ENCODE measurements at regions not wholly inside any gene's neighbourhood (a gene's known extent, or its start where the extent isn't known, plus 50 kb on each side); places are given as distances from the start of the nearest gene placed in this dataset.

DNA sequence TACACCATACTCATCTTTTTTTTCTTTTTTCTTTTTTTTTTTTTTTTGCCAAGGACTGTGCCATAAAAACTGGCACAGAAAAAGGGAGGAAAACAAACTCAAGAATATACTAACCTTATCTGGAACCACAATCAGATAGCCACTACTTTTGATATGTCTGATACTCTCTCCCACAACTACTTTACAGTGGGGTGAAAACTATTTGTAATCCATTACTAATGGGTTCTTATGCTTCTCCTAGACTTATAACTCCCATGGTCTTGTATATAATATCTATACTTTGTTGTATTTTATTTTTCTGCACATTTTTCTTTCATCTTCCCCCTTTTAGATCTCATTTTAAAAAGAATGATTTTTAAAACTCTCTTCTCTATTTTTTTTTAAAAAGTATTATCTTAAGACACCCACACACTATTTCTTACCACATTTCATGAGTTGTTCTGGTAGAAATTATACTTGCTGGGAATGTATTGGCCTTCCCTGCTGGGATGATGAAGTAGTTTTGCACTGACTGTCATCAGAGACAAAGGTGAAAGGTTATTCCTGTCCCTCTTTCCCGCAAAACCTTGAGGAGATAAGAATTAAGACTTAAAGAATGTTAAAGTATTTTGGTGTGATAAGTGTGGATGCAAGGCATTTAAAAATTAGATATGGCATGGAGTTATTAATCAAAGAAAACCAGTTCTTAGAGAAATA lies 146.7 kb upstream of the KLF12 start:
- intact Hi-C loops (cut with DNase I): loop anchor here in 1 of 2 donors (10.0 kb wide), 1 partner anchor 526 kb away; no protein-coding TSS in a partner anchor
- no peak for DNase-seq

GRCh38 chr13:74280093-74280794 lies 146.0 kb upstream of the KLF12 start:
- no peaks in the 10 kb centered on the region for H3K36me3 ChIP-seq (ENCODE audit: control insufficient read depth in 1 of 2, insufficient read depth in 2 of 2, low read length in 1 of 2)
- intact Hi-C loops (cut with DNase I): loop anchor here in 1 of 2 donors (10.0 kb wide), 1 partner anchor 525 kb away; no protein-coding TSS in a partner anchor
- no peak overlapping the region for H3K4me3 ChIP-seq (ENCODE audit: low read length in 2 of 2)
- ATAC-seq (ENCODE audit: low FRiP score) (no peak), DNase-seq (no peak)
- H3K27me3 ChIP-seq (ENCODE audit: control insufficient read depth in 1 of 2, insufficient read depth in 2 of 2, low read length in 1 of 2): no peaks in the 10 kb centered on the region
- H3K9me3 ChIP-seq (ENCODE audit: control insufficient read depth, low read length): no peaks in the 10 kb centered on the region
- 93 to 96% methylated on average over 3 of the region's 3 CpGs for WGBS, 2 donors
- H3K27ac ChIP-seq (ENCODE audit: low read depth in 1 of 2, low read length in 2 of 2): no peak overlapping the region
- no peaks in the 10 kb centered on the region for H3K4me1 ChIP-seq (ENCODE audit: control insufficient read depth in 1 of 2, insufficient read depth in 2 of 2, low read length in 2 of 2)

More for the DNA sequence above, 146.7 kb upstream of the KLF12 start:
- WGBS, 2 donors: 66% methylated on average over 1 of the region's 1 CpG
- Histone ChIP-seq H3K4me1 (ENCODE audit: control insufficient read depth in 1 of 2, insufficient read depth in 2 of 2, low read length in 2 of 2) (no peaks in the 10 kb centered on the region), H3K27ac (ENCODE audit: low read depth in 1 of 2, low read length in 2 of 2) (no peak overlapping the region), H3K4me3 (ENCODE audit: low read length in 2 of 2) (no peak overlapping the region), H3K27me3 (ENCODE audit: control insufficient read depth in 1 of 2, insufficient read depth in 2 of 2, low read length in 1 of 2) (no peaks in the 10 kb centered on the region), H3K36me3 (ENCODE audit: control insufficient read depth in 1 of 2, insufficient read depth in 2 of 2, low read length in 1 of 2) (no peaks in the 10 kb centered on the region), H3K9me3 (ENCODE audit: control insufficient read depth, low read length) (no peaks in the 10 kb centered on the region)
- ATAC-seq (ENCODE audit: low FRiP score): no peak

GRCh38 chr13:74278901-74279300 lies 144.7 kb upstream of the KLF12 start:
- no peak for ATAC-seq (ENCODE audit: low FRiP score)
- no peak for DNase-seq
- Histone ChIP-seq H3K36me3 (ENCODE audit: control insufficient read depth in 1 of 2, insufficient read depth in 2 of 2, low read length in 1 of 2) (no peaks in the 10 kb centered on the region), H3K4me1 (ENCODE audit: control insufficient read depth in 1 of 2, insufficient read depth in 2 of 2, low read length in 2 of 2) (no peaks in the 10 kb centered on the region), H3K27ac (ENCODE audit: low read depth in 1 of 2, low read length in 2 of 2) (no peak overlapping the region), H3K27me3 (ENCODE audit: control insufficient read depth in 1 of 2, insufficient read depth in 2 of 2, low read length in 1 of 2) (no peaks in the 10 kb centered on the region), H3K9me3 (ENCODE audit: control insufficient read depth, low read length) (no peaks in the 10 kb centered on the region), H3K4me3 (ENCODE audit: low read length in 2 of 2) (no peak overlapping the region)
- intact Hi-C loops (cut with DNase I): no loop called here
- WGBS, 2 donors: 96 to 98% methylated on average over 2 of the region's 2 CpGs

GRCh38 chr13:74274916-74275315 lies 140.7 kb upstream of the KLF12 start:
- WGBS, 2 donors: 75 to 76% methylated on average over 2 of the region's 2 CpGs
- intact Hi-C loops (cut with DNase I): no loop called here
- no peaks in the 10 kb centered on the region for H3K9me3 ChIP-seq (ENCODE audit: control insufficient read depth, low read length)
- no peaks in the 10 kb centered on the region for H3K36me3 ChIP-seq (ENCODE audit: control insufficient read depth in 1 of 2, insufficient read depth in 2 of 2, low read length in 1 of 2)
- H3K4me1 ChIP-seq (ENCODE audit: control insufficient read depth in 1 of 2, insufficient read depth in 2 of 2, low read length in 2 of 2): no peaks in the 10 kb centered on the region
- H3K27me3 ChIP-seq (ENCODE audit: control insufficient read depth in 1 of 2, insufficient read depth in 2 of 2, low read length in 1 of 2): no peaks in the 10 kb centered on the region
- no peak overlapping the region for H3K27ac ChIP-seq (ENCODE audit: low read depth in 1 of 2, low read length in 2 of 2)
- ATAC-seq (ENCODE audit: low FRiP score) (no peak), DNase-seq (no peak)
- no peak overlapping the region for H3K4me3 ChIP-seq (ENCODE audit: low read length in 2 of 2)

- intact Hi-C loops (cut with DNase I): no loop called here
- Histone ChIP-seq H3K4me3 (ENCODE audit: low read length in 2 of 2) (no peak overlapping the region), H3K27ac (ENCODE audit: low read depth in 1 of 2, low read length in 2 of 2) (no peak overlapping the region), H3K9me3 (ENCODE audit: control insufficient read depth, low read length) (no peaks in the 10 kb centered on the region), H3K36me3 (ENCODE audit: control insufficient read depth in 1 of 2, insufficient read depth in 2 of 2, low read length in 1 of 2) (no peaks in the 10 kb centered on the region), H3K4me1 (ENCODE audit: control insufficient read depth in 1 of 2, insufficient read depth in 2 of 2, low read length in 2 of 2) (no peaks in the 10 kb centered on the region), H3K27me3 (ENCODE audit: control insufficient read depth in 1 of 2, insufficient read depth in 2 of 2, low read length in 1 of 2) (no peaks in the 10 kb centered on the region)
- WGBS, 2 donors: 22 to 67% methylated on average over 1 of the region's 1 CpG
- DNase-seq (no peak), ATAC-seq (ENCODE audit: low FRiP score) (no peak)
Measured at GRCh38 chr13:74273581-74273980, 139.4 kb upstream of the KLF12 start.

DNA sequence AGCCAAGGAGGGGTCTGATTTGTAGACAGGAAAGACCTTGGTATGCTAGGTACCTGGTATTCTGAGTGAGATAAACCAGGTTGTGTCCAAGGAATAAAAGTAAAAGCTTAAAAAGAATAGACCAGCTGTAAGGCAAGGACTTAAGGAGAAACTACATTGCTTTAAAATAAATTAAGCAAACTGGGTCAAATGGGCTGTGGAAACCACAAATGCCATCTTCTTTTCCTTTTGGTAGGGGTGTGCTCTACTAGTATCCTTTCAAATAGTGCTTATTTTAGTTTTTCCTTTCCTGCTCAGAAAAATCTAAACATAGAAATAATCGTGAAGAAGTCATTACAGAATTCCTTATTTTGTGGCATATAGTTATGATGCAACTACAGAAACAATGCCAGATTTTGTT lies 138.6 kb upstream of the KLF12 start:
- no peak for ATAC-seq (ENCODE audit: low FRiP score)
- Histone ChIP-seq H3K27ac (ENCODE audit: low read depth in 1 of 2, low read length in 2 of 2) (no peak overlapping the region), H3K27me3 (ENCODE audit: control insufficient read depth in 1 of 2, insufficient read depth in 2 of 2, low read length in 1 of 2) (no peaks in the 10 kb centered on the region), H3K4me1 (ENCODE audit: control insufficient read depth in 1 of 2, insufficient read depth in 2 of 2, low read length in 2 of 2) (no peaks in the 10 kb centered on the region), H3K9me3 (ENCODE audit: control insufficient read depth, low read length) (no peaks in the 10 kb centered on the region), H3K36me3 (ENCODE audit: control insufficient read depth in 1 of 2, insufficient read depth in 2 of 2, low read length in 1 of 2) (no peaks in the 10 kb centered on the region), H3K4me3 (ENCODE audit: low read length in 2 of 2) (no peak overlapping the region)
- no peak for DNase-seq
- WGBS, 2 donors: 17 to 29% methylated on average over 1 of the region's 1 CpG
- intact Hi-C loops (cut with DNase I): no loop called here

DNA sequence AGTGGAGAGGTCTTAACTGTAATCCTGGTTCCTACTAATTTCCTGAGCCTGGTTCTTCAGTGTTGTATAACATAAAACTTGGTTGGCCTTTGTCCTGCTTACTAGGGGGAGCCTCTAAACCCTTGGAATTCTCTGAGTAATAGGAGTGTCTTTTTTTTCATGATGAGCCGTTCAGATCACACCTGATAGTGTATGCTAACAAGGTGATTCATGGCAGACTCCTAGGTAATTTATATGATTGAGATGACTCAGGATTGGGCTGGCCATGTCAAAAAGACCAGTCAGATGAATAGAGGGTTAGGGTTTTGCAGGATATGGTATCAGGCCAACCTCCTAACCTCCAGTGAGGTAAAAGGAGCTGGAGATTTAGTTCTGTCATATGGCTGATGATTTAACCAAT lies 135.8 kb upstream of the KLF12 start:
- Histone ChIP-seq H3K4me1 (ENCODE audit: control insufficient read depth in 1 of 2, insufficient read depth in 2 of 2, low read length in 2 of 2) (no peaks in the 10 kb centered on the region), H3K36me3 (ENCODE audit: control insufficient read depth in 1 of 2, insufficient read depth in 2 of 2, low read length in 1 of 2) (no peaks in the 10 kb centered on the region), H3K9me3 (ENCODE audit: control insufficient read depth, low read length) (no peaks in the 10 kb centered on the region), H3K4me3 (ENCODE audit: low read length in 2 of 2) (no peak overlapping the region), H3K27ac (ENCODE audit: low read depth in 1 of 2, low read length in 2 of 2) (no peak overlapping the region), H3K27me3 (ENCODE audit: control insufficient read depth in 1 of 2, insufficient read depth in 2 of 2, low read length in 1 of 2) (no peaks in the 10 kb centered on the region)
- ATAC-seq (ENCODE audit: low FRiP score): no peak
- intact Hi-C loops (cut with DNase I): no loop called here
- DNase-seq: no peak
- WGBS, 2 donors: 53 to 54% methylated on average over 1 of the region's 1 CpG

GRCh38 chr13:74266861-74267260 lies 132.7 kb upstream of the KLF12 start:
- 88 to 94% methylated on average over 1 of the region's 1 CpG for WGBS, 2 donors
- H3K27me3 ChIP-seq (ENCODE audit: control insufficient read depth in 1 of 2, insufficient read depth in 2 of 2, low read length in 1 of 2): no peaks in the 10 kb centered on the region
- ATAC-seq (ENCODE audit: low FRiP score) (no peak), DNase-seq (no peak)
- no peaks in the 10 kb centered on the region for H3K4me1 ChIP-seq (ENCODE audit: control insufficient read depth in 1 of 2, insufficient read depth in 2 of 2, low read length in 2 of 2)
- intact Hi-C loops (cut with DNase I): no loop called here
- H3K4me3 ChIP-seq (ENCODE audit: low read length in 2 of 2): no peak overlapping the region
- H3K36me3 ChIP-seq (ENCODE audit: control insufficient read depth in 1 of 2, insufficient read depth in 2 of 2, low read length in 1 of 2): no peaks in the 10 kb centered on the region
- no peak overlapping the region for H3K27ac ChIP-seq (ENCODE audit: low read depth in 1 of 2, low read length in 2 of 2)
- peaks cover 1% of the 10 kb centered on the region for H3K9me3 ChIP-seq (ENCODE audit: control insufficient read depth, low read length)

GRCh38 chr13:74266309-74266708 lies 132.1 kb upstream of the KLF12 start:
- H3K4me3 ChIP-seq (ENCODE audit: low read length in 2 of 2): no peak overlapping the region
- no peaks in the 10 kb centered on the region for H3K27me3 ChIP-seq (ENCODE audit: control insufficient read depth in 1 of 2, insufficient read depth in 2 of 2, low read length in 1 of 2)
- DNase-seq: no peak
- WGBS, 2 donors: 78 to 91% methylated on average over 3 of the region's 3 CpGs
- intact Hi-C loops (cut with DNase I): no loop called here
- H3K4me1 ChIP-seq (ENCODE audit: control insufficient read depth in 1 of 2, insufficient read depth in 2 of 2, low read length in 2 of 2): no peaks in the 10 kb centered on the region
- H3K9me3 ChIP-seq (ENCODE audit: control insufficient read depth, low read length): peaks cover 1% of the 10 kb centered on the region
- no peaks in the 10 kb centered on the region for H3K36me3 ChIP-seq (ENCODE audit: control insufficient read depth in 1 of 2, insufficient read depth in 2 of 2, low read length in 1 of 2)
- no peak overlapping the region for H3K27ac ChIP-seq (ENCODE audit: low read depth in 1 of 2, low read length in 2 of 2)
- no peak for ATAC-seq (ENCODE audit: low FRiP score)
